Neuronal stem cell (in vitro differentiated cells): ENCODE measurements at regions not wholly inside any gene's neighbourhood (a gene's known extent, or its start where the extent isn't known, plus 50 kb on each side); places are given as distances from the start of the nearest gene placed in this dataset.

Experiments used
- DNase-seq: peaks from one replicate; pipeline ENCODE4 v3.0.0-alpha.2; 2013; ENCODE audit warnings: low spot score
- H2AFZ ChIP-seq: one replicate; pipeline ENCODE4 v1.6.1; 2013; ENCODE audit warnings: mild to moderate bottlenecking, low read length, inconsistent platforms
- H2AK5ac ChIP-seq: 2 replicates; pipeline ENCODE4 v1.6.1; 2013; ENCODE audit warnings: low read depth, mild to moderate bottlenecking, inconsistent platforms, low read length, moderate library complexity, mixed read lengths
- H2BK120ac ChIP-seq: 2 replicates; pipeline ENCODE4 v1.6.1; 2013; ENCODE audit warnings: low read depth, mild to moderate bottlenecking, inconsistent platforms, low read length, moderate library complexity, mixed read lengths
- H2BK12ac ChIP-seq: one replicate; pipeline ENCODE4 v1.6.1; 2013; ENCODE audit warnings: low read length, inconsistent platforms
- H2BK15ac ChIP-seq: 2 replicates; pipeline ENCODE4 v1.6.1; 2013; ENCODE audit warnings: mild to moderate bottlenecking, low read length, inconsistent platforms, mixed read lengths
- H2BK5ac ChIP-seq: one replicate; pipeline ENCODE4 v1.6.1; 2013; ENCODE audit warnings: inconsistent platforms, mild to moderate bottlenecking, low read length, moderate library complexity
- H3K14ac ChIP-seq: one replicate; pipeline ENCODE4 v1.6.1; 2013; ENCODE audit warnings: low read length, inconsistent platforms
- H3K18ac ChIP-seq: 2 replicates; pipeline ENCODE4 v1.6.1; 2013; ENCODE audit warnings: low read length, inconsistent platforms
- H3K23ac ChIP-seq: 2 replicates; pipeline ENCODE4 v1.6.1; 2013; ENCODE audit warnings: low read depth, mild to moderate bottlenecking, mixed read lengths, low read length, inconsistent platforms; ENCODE audit not compliant: poor library complexity
- H3K27ac ChIP-seq: replicated peaks from 3 replicates; pipeline ENCODE4 v1.5.1; 2013; ENCODE audit warnings: low read length, inconsistent platforms
- H3K27me3 ChIP-seq, 3 experiments: 2 replicates each; pipeline ENCODE4 v1.6.1; 2013; ENCODE audit warnings: low read length in 3 of 3, mild to moderate bottlenecking in 2 of 3, inconsistent platforms in 1 of 3, low read depth in 1 of 3, mixed read lengths in 1 of 3, moderate library complexity in 1 of 3; ENCODE audit not compliant: control insufficient read depth in 3 of 3, insufficient read depth in 3 of 3
- H3K36me3 ChIP-seq, 2 donors: replicated peaks in 1 of 2; 2 replicates each; pipeline ENCODE4 v1.6.1; 2013; ENCODE audit warnings: low read length in 2 of 2; ENCODE audit not compliant: control insufficient read depth in 2 of 2, insufficient read depth in 2 of 2
- H3K4ac ChIP-seq: 2 replicates; pipeline ENCODE4 v1.6.1; 2013; ENCODE audit warnings: inconsistent platforms, mild to moderate bottlenecking, low read length, moderate library complexity
- H3K4me1 ChIP-seq, 2 donors: 1 replicate in 1 of 2; 2 replicates in 1 of 2; pipeline ENCODE4 v1.6.1; 2013; ENCODE audit warnings: low read length in 2 of 2, low read depth in 1 of 2; ENCODE audit not compliant: control insufficient read depth in 2 of 2, insufficient read depth in 1 of 2
- H3K4me2 ChIP-seq: one replicate; pipeline ENCODE4 v1.6.1; 2013; ENCODE audit warnings: mild to moderate bottlenecking, low read length, inconsistent platforms; ENCODE audit not compliant: insufficient read depth, poor library complexity, severe bottlenecking
- H3K4me3 ChIP-seq, 2 donors: 2 replicates each; pipeline ENCODE4 v1.5.1; 2013; ENCODE audit warnings: low read length in 2 of 2, mild to moderate bottlenecking in 2 of 2, inconsistent platforms in 1 of 2, moderate library complexity in 1 of 2
- H3K79me1 ChIP-seq: one replicate; pipeline ENCODE4 v1.6.1; 2013; ENCODE audit warnings: low read depth, mild to moderate bottlenecking, inconsistent platforms, low read length, moderate library complexity
- H3K9ac ChIP-seq: one replicate; pipeline ENCODE4 v1.6.1; 2013; ENCODE audit warnings: mild to moderate bottlenecking, low read depth, low read length, inconsistent platforms; ENCODE audit not compliant: poor library complexity
- H3K9me3 ChIP-seq, 2 donors: replicated peaks in 1 of 2; 2 replicates each; pipeline versions ENCODE3 to v1.6.1; 2013; ENCODE audit warnings: low read length in 2 of 2, mild to moderate bottlenecking in 2 of 2, inconsistent platforms in 1 of 2, low read depth in 1 of 2, mixed read lengths in 1 of 2, moderate library complexity in 1 of 2; ENCODE audit not compliant: control insufficient read depth in 2 of 2, insufficient read depth in 1 of 2
- H4K8ac ChIP-seq: one replicate; pipeline ENCODE4 v1.6.1; 2013; ENCODE audit warnings: low read depth, mild to moderate bottlenecking, inconsistent platforms, low read length, moderate library complexity
- H4K91ac ChIP-seq: one replicate; pipeline ENCODE4 v1.6.1; 2013; ENCODE audit warnings: low read length, low read depth, mild to moderate bottlenecking, inconsistent platforms; ENCODE audit not compliant: poor library complexity
- WGBS, 2 donors: extraction: QIAGEN DNeasy Blood & Tissue Kit; methylation state at CpG; one replicate each; pipeline ENCODE4 v1.1.7; 2013; ENCODE audit warnings: missing lambda C conversion rate in 2 of 2, mixed read lengths in 1 of 2; ENCODE audit not compliant: insufficient read length in 2 of 2, insufficient replicate concordance in 1 of 2; ENCODE audit errors: extremely low coverage in 2 of 2; 5-methylcytosine and 5-hydroxymethylcytosine counted together

DNA sequence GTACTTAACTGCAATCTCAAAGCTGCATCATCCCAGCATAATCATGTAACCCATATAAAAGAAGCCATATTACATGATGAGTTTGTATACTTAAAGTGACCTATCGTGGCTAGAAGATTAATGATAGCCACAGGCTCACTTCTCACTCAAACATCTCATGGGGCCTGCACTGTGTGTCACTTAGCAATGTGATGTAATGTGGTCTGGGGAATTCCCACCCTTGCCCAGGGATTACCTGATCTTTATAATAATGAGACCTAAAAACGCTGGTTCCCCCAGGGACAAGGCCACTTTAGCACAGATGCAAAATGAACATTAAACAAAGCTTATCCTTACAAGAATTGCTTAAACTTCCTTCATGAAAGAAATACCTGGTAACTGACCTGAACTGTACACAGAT, 427.1 kb upstream of the CNTNAP5 start:
- Histone ChIP-seq H3K4me1 (no peaks in the 10 kb centered on the region), H4K8ac (no peak overlapping the region), H3K27me3 (no peaks in the 10 kb centered on the region), H3K36me3 (no peaks in the 10 kb centered on the region), H3K14ac (no peak overlapping the region), H2BK12ac (no peak overlapping the region), H3K4me2 (no peak overlapping the region), H2AFZ (no peak overlapping the region), H2BK15ac (no peak overlapping the region), H4K91ac (no peak overlapping the region), H3K23ac (no peak overlapping the region), H3K9ac (no peak overlapping the region), H3K27ac (no peak overlapping the region), H2AK5ac (no peak overlapping the region), H2BK120ac (no peak overlapping the region), H2BK5ac (no peak overlapping the region), H3K79me1 (no peaks in the 10 kb centered on the region), H3K18ac (no peak overlapping the region), H3K4ac (no peak overlapping the region), H3K9me3 (no peaks in the 10 kb centered on the region), H3K4me3 (no peak overlapping the region)
- no CpG with 5 or more reads among the region's 2 CpGs for WGBS, 2 donors
- DNase-seq, result no peak

DNA sequence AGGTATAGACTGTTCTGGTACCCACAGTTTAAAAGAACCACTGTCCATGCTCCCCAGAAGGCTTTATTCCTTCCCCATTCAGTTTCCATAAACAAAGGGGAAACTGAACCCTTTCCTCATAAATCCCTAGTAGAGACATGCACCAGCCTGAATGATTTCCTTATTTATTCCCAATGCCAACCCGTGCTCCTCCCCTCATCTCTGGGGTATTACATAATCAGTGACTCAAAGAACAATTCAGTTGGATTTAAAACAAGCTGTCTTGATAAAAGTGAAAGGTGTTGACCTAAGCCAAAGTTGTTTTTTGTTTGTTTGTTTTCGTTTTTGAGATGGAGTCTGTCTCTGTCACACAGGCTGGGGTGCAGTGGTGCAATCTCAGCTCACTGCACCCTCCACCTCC, 418.5 kb upstream of the CNTNAP5 start:
- Histone ChIP-seq H3K36me3 (no peaks in the 10 kb centered on the region), H3K79me1 (no peaks in the 10 kb centered on the region), H3K18ac (no peak overlapping the region), H3K27me3 (no peaks in the 10 kb centered on the region), H4K8ac (no peak overlapping the region), H2AK5ac (no peak overlapping the region), H3K4me3 (no peak overlapping the region), H2BK120ac (no peak overlapping the region), H2BK5ac (no peak overlapping the region), H3K4me2 (no peak overlapping the region), H2BK15ac (no peak overlapping the region), H2AFZ (no peak overlapping the region), H3K4me1 (no peaks in the 10 kb centered on the region), H3K9me3 (no peaks in the 10 kb centered on the region), H4K91ac (no peak overlapping the region), H3K27ac (no peak overlapping the region), H3K23ac (no peak overlapping the region), H2BK12ac (no peak overlapping the region), H3K4ac (no peak overlapping the region), H3K9ac (no peak overlapping the region), H3K14ac (no peak overlapping the region)
- no CpG with 5 or more reads among the region's 2 CpGs for WGBS, 2 donors
- no peak for DNase-seq

DNA sequence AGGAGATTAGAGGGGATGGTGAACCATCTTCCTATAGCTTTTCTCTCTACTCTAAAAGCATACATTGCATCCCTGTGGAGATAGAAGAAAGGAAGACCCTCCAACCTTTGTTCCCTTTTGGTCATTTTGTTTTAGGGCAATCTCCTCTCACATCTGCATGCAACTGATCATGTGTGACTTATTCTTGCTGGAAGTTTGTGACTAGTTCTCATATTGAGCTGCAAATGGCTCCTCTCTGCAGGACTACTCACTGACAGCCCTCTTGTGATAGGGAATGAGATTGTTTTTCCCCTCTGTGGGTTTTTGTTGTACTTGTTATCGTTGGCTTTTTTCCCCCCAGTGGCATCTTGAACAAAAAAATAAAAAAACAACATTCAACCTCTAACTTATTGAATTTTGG, 416.0 kb upstream of the CNTNAP5 start:
- Histone ChIP-seq H2AK5ac (no peak overlapping the region), H2AFZ (no peak overlapping the region), H3K23ac (no peak overlapping the region), H4K8ac (no peak overlapping the region), H3K79me1 (no peaks in the 10 kb centered on the region), H2BK120ac (no peak overlapping the region), H3K14ac (no peak overlapping the region), H3K4ac (no peak overlapping the region), H3K4me2 (no peak overlapping the region), H3K27me3 (no peaks in the 10 kb centered on the region), H3K27ac (no peak overlapping the region), H3K9me3 (no peaks in the 10 kb centered on the region), H3K4me3 (no peak overlapping the region), H2BK5ac (no peak overlapping the region), H3K18ac (no peak overlapping the region), H2BK15ac (no peak overlapping the region), H4K91ac (no peak overlapping the region), H3K36me3 (no peaks in the 10 kb centered on the region), H3K4me1 (no peaks in the 10 kb centered on the region), H3K9ac (no peak overlapping the region), H2BK12ac (no peak overlapping the region)
- WGBS, 2 donors, result no CpG with 5 or more reads among the region's 1 CpG
- peak; percentile 3 for DNase-seq

DNA sequence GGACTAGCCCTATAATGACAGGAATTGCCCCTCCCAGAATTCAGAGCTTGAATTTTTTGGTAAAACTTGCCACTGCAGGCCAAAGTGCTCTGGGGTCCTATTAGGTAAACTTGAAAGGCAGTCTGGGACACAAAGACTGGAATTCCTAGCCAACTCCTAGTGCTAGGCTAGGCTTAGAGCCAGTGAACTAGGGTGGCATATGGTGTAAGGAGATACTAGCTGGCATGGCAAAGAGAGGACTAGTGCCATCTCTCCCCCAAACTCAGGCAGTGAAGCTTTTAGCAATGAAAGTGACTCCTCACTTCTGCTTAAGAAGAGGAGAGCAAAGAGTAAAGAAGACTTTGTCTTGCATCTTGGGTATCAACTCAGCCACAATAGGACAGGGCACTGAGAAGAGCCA, 410.5 kb upstream of the CNTNAP5 start:
- Histone ChIP-seq H3K9me3 (no peaks in the 10 kb centered on the region), H3K4ac (no peak overlapping the region), H2BK15ac (no peak overlapping the region), H3K14ac (no peak overlapping the region), H2BK12ac (no peak overlapping the region), H3K36me3 (no peaks in the 10 kb centered on the region), H3K18ac (no peak overlapping the region), H2AK5ac (no peak overlapping the region), H2BK5ac (no peak overlapping the region), H2BK120ac (no peak overlapping the region), H3K27ac (no peak overlapping the region), H3K4me2 (no peak overlapping the region), H4K91ac (no peak overlapping the region), H3K9ac (no peak overlapping the region), H3K4me3 (no peak overlapping the region), H4K8ac (no peak overlapping the region), H3K27me3 (no peaks in the 10 kb centered on the region), H3K79me1 (no peaks in the 10 kb centered on the region), H2AFZ (no peak overlapping the region), H3K23ac (no peak overlapping the region), H3K4me1 (no peaks in the 10 kb centered on the region)
- DNase-seq, result no peak
